ENCODE measurements at regions not wholly inside any gene's neighbourhood (a gene's known extent, or its start where the extent isn't known, plus 50 kb on each side); places are given as distances from the start of the nearest gene placed in this dataset.

DNA sequence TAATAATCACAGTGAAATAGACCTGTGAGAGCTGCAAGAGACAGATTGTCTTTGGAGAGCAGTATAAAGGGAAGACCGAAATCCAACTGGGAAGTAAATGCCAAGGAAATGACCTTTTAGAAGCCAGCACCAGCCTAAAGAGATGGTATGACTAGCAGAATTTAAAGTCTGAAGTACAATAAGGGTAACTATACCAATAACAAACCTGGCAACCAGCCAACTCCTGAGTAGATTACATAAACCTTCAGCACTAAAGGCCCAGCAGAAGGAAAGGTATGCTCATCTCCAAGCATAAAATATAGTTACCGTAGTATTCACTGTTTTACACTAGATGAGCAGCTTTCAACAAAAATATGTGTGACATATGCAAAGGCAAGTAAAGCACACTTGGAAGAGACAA lies 155.1 kb upstream of the SATB1 start:
- TF ChIP-seq, protein P1, sequence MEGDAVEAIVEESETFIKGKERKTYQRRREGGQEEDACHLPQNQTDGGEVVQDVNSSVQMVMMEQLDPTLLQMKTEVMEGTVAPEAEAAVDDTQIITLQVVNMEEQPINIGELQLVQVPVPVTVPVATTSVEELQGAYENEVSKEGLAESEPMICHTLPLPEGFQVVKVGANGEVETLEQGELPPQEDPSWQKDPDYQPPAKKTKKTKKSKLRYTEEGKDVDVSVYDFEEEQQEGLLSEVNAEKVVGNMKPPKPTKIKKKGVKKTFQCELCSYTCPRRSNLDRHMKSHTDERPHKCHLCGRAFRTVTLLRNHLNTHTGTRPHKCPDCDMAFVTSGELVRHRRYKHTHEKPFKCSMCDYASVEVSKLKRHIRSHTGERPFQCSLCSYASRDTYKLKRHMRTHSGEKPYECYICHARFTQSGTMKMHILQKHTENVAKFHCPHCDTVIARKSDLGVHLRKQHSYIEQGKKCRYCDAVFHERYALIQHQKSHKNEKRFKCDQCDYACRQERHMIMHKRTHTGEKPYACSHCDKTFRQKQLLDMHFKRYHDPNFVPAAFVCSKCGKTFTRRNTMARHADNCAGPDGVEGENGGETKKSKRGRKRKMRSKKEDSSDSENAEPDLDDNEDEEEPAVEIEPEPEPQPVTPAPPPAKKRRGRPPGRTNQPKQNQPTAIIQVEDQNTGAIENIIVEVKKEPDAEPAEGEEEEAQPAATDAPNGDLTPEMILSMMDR (conservative IDR thresholded peaks at IDR 0.05): no peak
- TF ChIP-seq EZH2 (IDR thresholded peaks at IDR 0.05; ENCODE audit: low read depth): no peak
